RWPE1 (cell line): ENCODE measurements at regions not wholly inside any gene's neighbourhood (a gene's known extent, or its start where the extent isn't known, plus 50 kb on each side); places are given as distances from the start of the nearest gene placed in this dataset.

ENCODE experiments used
- CTCF ChIA-PET: fragments of 350-600 bp; sonication (Branson Sonifier 250); formaldehyde crosslinking; extraction: SDS; loops from one replicate; lab custom pipeline; 2021; lab: Yijun Ruan, JAX
- POLR2A ChIA-PET: fragments of 400-600 bp; formaldehyde crosslinking; extraction: SDS; loops from one replicate; lab custom pipeline; 2020; ENCODE audit warnings: antibody characterized with exemption; ENCODE audit not compliant: low non-redundant PET; lab: Yijun Ruan, JAX
- DNase-seq: peaks from one replicate; pipeline ENCODE4 v3.0.0; 2012; ENCODE audit warnings: low spot score
- H3K27ac ChIP-seq: fragments of 450-650 bp; 2 replicates; pipeline ENCODE4 v1.5.1; 2017
- CTCF ChIP-seq: fragments of 450-650 bp; conservative IDR thresholded peaks from 2 replicates; pipeline ENCODE4 v1.5.1; 2017; ENCODE audit warnings: low read depth, mild to moderate bottlenecking

GRCh38 chr18:65380571-65380970 lies 370.2 kb upstream of the CDH7 start:
- CTCF ChIA-PET = no interaction called here
- TF ChIP-seq CTCF = no peak
- POLR2A ChIA-PET = no interaction called here
- H3K27ac ChIP-seq = no peak overlapping the region
- no peak for DNase-seq

- DNase-seq = no peak
- H3K27ac ChIP-seq = no peak overlapping the region
- POLR2A ChIA-PET = no interaction called here
- CTCF ChIA-PET = no interaction called here
- TF ChIP-seq CTCF = no peak
Observed at GRCh38 chr18:65372904-65373303, 377.9 kb upstream of the CDH7 start.

- H3K27ac ChIP-seq = no peak overlapping the region
- DNase-seq = no peak
- CTCF ChIA-PET = no interaction called here
- TF ChIP-seq CTCF = no peak
- POLR2A ChIA-PET = no interaction called here
Observed at GRCh38 chr18:65365245-65365980, 385.4 kb upstream of the CDH7 start.

GRCh38 chr18:65363911-65364632 lies 386.7 kb upstream of the CDH7 start:
- ChIA-PET POLR2A (no interaction called here), CTCF (no interaction called here)
- no peak for DNase-seq
- no peak for TF ChIP-seq CTCF
- no peak overlapping the region for H3K27ac ChIP-seq

GRCh38 chr18:65363011-65363410 lies 387.8 kb upstream of the CDH7 start:
- TF ChIP-seq CTCF = no peak
- no peak overlapping the region for H3K27ac ChIP-seq
- POLR2A ChIA-PET = no interaction called here
- no peak for DNase-seq
- CTCF ChIA-PET = no interaction called here

GRCh38 chr18:65359479-65359878 lies 391.3 kb upstream of the CDH7 start:
- no peak overlapping the region for H3K27ac ChIP-seq
- ChIA-PET POLR2A (no interaction called here), CTCF (no interaction called here)
- TF ChIP-seq CTCF = no peak
- DNase-seq = no peak
